ENCODE measurements at regions not wholly inside any gene's neighbourhood (a gene's known extent, or its start where the extent isn't known, plus 50 kb on each side); places are given as distances from the start of the nearest gene placed in this dataset.

- Histone ChIP-seq H3K36me3 (ENCODE audit: insufficient read depth) (no peaks in the 10 kb centered on the region), H3K9me2 (ENCODE audit: insufficient read depth) (no peaks in the 10 kb centered on the region), H4K20me1 (replicated peaks; ENCODE audit: insufficient read depth) (no peaks in the 10 kb centered on the region), H3K79me2 (replicated peaks; ENCODE audit: insufficient read depth) (no peaks in the 10 kb centered on the region), H2AFZ (no peak overlapping the region), H3K4me1 (ENCODE audit: insufficient read depth) (no peaks in the 10 kb centered on the region), H3K27me3 (ENCODE audit: insufficient read depth) (no peaks in the 10 kb centered on the region), H3K4me2 (no peak overlapping the region), H3K4me3 (no peak overlapping the region), H3K27ac (ENCODE audit: low read depth) (no peak overlapping the region), H3F3A (replicated peaks; ENCODE audit: low read depth) (no peaks in the 10 kb centered on the region)
- Mint-ChIP-seq H3K4me1 (no peaks in the 10 kb centered on the region; the same call in 2 of the 3 replicates), H3K9me3 (no peaks in the 10 kb centered on the region), H3K36me3 (ENCODE audit: low read depth) (no peaks in the 10 kb centered on the region), H3K27me3 (ENCODE audit: insufficient read depth, low read depth, poor library complexity) (no peaks in the 10 kb centered on the region), H3K27ac (no peak overlapping the region), H3K4me3 (no peak overlapping the region)
- TF ChIP-seq POLR2AphosphoS5 (IDR thresholded peaks at IDR 0.05; ENCODE audit: low read depth) (no peak), CREB1 (CRISPR knock-in tag; IDR thresholded peaks at IDR 0.05; ENCODE audit: low read depth) (no peak), CTCF (conservative IDR thresholded peaks at IDR 0.05; ENCODE audit: low read depth in 2 of 2) (no peak), STAT1 (IDR thresholded peaks at IDR 0.05; ENCODE audit: unreplicated experiment) (no peak), JUNB (IDR thresholded peaks at IDR 0.05; ENCODE audit: unreplicated experiment) (no peak), EZH2 (IDR thresholded peaks at IDR 0.05; ENCODE audit: low read depth, unreplicated experiment) (no peak), EZH2phosphoT487 (IDR thresholded peaks at IDR 0.05; ENCODE audit: unreplicated experiment) (no peak), ZNF114 (CRISPR knock-in tag; IDR thresholded peaks at IDR 0.05) (no peak), ETS1 (IDR thresholded peaks at IDR 0.05) (no peak), REST (IDR thresholded peaks at IDR 0.05; ENCODE audit: unreplicated experiment) (no peak), NANOG (IDR thresholded peaks at IDR 0.05; ENCODE audit: borderline replicate concordance) (no peak), ZNF331 (CRISPR knock-in tag; IDR thresholded peaks at IDR 0.05; ENCODE audit: low read depth) (no peak), ZNF462 (CRISPR knock-in tag; IDR thresholded peaks at IDR 0.05) (no peak)
- DNase-seq (ENCODE audit: low spot score) (no peak), ATAC-seq (no peak)
These were observed 956.3 kb upstream of the SOX9 start for GRCh38 chr17:71164561-71164960.

Data from GM23338 (cell line).